IMR-90 (cell line): ENCODE measurements at regions not wholly inside any gene's neighbourhood (a gene's known extent, or its start where the extent isn't known, plus 50 kb on each side); places are given as distances from the start of the nearest gene placed in this dataset.
"Not testable (repeated sequence)": the region's sequence is repeated elsewhere in the genome, so short reads cannot be mapped to it uniquely, and the experiment has no call there.

Experiments
- CEBPB ChIP-seq: IDR thresholded peaks from 2 replicates; pipeline ENCODE4 v1.6.1; 2012; ENCODE audit warnings: low read depth, low read length, improper control_type of control experiment
- CHD1 ChIP-seq: IDR thresholded peaks from 2 replicates; pipeline ENCODE4 v1.6.1; 2012; ENCODE audit warnings: low read depth, low read length, improper control_type of control experiment
- FOS ChIP-seq: fragments of 150-350 bp; IDR thresholded peaks from 2 replicates; pipeline ENCODE4 v1.6.1; 2016; ENCODE audit warnings: low read depth, low read length
- POLR2A ChIP-seq: IDR thresholded peaks from 2 replicates; pipeline ENCODE4 v1.6.1; 2012; ENCODE audit warnings: mild to moderate bottlenecking, low read depth, low read length
- TF ChIP-seq, protein P1 (sequence below): conservative IDR thresholded peaks from 2 replicates; pipeline ENCODE4 v1.5.1; 2012; ENCODE audit warnings: mild to moderate bottlenecking, low read depth, low read length, improper control_type of control experiment

DNA sequence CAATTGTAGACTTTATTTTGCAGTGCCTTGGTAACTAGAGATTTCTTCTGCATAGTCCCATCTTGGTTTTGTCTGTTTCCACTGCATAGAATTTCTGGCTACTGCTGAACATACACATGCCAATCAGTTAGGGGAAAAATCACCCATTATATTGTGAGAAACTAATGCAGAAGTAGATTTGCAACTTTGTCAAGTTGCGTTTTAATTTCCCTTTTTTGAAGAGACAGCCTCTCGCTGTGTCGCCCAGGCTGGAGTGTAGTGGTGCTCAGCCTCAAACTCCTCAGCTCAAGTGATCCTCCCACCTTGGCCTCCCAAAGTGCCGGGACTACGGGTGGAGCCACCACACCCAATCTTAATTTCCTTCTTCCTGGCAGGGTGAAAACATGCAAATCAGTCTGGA lies 83.1 kb upstream of the WSB1 start:
- TF ChIP-seq CHD1, POLR2A, FOS, CEBPB: not testable (repeated sequence)
- TF ChIP-seq, protein P1, sequence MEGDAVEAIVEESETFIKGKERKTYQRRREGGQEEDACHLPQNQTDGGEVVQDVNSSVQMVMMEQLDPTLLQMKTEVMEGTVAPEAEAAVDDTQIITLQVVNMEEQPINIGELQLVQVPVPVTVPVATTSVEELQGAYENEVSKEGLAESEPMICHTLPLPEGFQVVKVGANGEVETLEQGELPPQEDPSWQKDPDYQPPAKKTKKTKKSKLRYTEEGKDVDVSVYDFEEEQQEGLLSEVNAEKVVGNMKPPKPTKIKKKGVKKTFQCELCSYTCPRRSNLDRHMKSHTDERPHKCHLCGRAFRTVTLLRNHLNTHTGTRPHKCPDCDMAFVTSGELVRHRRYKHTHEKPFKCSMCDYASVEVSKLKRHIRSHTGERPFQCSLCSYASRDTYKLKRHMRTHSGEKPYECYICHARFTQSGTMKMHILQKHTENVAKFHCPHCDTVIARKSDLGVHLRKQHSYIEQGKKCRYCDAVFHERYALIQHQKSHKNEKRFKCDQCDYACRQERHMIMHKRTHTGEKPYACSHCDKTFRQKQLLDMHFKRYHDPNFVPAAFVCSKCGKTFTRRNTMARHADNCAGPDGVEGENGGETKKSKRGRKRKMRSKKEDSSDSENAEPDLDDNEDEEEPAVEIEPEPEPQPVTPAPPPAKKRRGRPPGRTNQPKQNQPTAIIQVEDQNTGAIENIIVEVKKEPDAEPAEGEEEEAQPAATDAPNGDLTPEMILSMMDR, result not testable (repeated sequence)
